ENCODE measurements at regions not wholly inside any gene's neighbourhood (a gene's known extent, or its start where the extent isn't known, plus 50 kb on each side); places are given as distances from the start of the nearest gene placed in this dataset.
"Not testable (repeated sequence)": the region's sequence is repeated elsewhere in the genome, so short reads cannot be mapped to it uniquely, and the experiment has no call there.

DNA sequence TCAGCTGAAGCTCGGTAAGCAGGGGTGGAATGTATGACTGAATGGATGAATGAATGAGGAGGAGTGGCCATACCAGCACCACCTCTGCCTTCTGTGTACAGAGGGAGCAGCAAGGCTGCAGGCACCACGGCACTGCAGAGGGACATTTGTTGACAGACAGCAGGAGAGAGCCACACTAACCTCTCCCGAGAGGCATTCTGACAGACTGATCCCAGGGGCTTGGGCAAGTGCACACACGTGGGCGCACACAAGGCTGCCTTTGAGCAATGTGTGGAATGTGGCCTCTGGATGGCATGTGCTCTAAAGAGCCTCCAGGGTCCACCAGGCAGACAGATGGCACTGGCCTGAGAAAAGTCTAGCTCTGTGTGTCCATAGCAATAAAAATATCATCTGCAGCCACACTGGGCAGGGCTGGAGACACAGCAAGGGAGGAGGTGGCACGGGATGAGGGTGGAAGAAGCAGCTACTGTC, 111.8 kb downstream of the ACTL7B start:
- H3K27ac ChIP-seq = no peak overlapping the region
- TF ChIP-seq, protein P1, sequence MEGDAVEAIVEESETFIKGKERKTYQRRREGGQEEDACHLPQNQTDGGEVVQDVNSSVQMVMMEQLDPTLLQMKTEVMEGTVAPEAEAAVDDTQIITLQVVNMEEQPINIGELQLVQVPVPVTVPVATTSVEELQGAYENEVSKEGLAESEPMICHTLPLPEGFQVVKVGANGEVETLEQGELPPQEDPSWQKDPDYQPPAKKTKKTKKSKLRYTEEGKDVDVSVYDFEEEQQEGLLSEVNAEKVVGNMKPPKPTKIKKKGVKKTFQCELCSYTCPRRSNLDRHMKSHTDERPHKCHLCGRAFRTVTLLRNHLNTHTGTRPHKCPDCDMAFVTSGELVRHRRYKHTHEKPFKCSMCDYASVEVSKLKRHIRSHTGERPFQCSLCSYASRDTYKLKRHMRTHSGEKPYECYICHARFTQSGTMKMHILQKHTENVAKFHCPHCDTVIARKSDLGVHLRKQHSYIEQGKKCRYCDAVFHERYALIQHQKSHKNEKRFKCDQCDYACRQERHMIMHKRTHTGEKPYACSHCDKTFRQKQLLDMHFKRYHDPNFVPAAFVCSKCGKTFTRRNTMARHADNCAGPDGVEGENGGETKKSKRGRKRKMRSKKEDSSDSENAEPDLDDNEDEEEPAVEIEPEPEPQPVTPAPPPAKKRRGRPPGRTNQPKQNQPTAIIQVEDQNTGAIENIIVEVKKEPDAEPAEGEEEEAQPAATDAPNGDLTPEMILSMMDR (conservative IDR thresholded peaks at IDR 0.05) = no peak

DNA sequence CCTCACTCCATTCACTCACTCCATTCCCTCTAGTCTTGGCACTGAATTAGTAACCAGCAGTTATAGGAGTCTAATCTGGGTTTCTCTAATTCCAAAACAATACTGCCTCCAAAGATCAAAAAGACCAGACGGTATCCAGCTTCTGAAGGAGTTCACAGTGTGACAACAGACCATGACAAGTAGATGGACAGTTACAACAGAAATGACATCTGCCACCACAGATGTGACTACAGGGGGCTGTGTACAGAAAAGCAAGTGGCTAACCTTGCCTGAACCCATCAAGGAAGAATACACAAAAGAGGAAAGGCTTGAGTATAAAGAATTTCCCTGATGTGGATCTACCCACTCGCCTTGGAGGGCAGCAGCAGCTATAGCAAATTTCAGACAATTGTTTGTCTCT, 112.4 kb downstream of the ACTL7B start:
- TF ChIP-seq, protein P1 (conservative IDR thresholded peaks at IDR 0.05) = no peak
- no peak overlapping the region for H3K27ac ChIP-seq

DNA sequence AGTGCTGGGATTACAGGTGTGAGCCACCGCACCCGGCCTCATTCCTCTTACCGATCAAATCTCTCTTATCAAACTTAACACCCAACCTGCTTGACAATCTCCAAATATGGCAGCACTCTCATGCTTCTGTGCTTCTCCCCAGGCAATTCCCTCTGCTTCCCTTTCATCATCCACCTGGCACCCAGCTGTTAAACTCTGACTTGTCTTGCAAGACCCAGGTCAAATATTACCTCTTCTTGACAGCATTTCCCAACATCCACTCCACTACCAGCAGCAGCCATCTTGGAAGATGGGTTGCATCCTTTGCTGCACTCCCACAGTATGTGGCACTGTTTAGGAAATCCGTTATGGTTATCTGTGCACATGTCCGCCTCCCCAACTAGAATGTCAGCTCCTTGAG, 113.6 kb downstream of the ACTL7B start:
- TF ChIP-seq, protein P1 (conservative IDR thresholded peaks at IDR 0.05) = no peak
- H3K27ac ChIP-seq = no peak overlapping the region

DNA sequence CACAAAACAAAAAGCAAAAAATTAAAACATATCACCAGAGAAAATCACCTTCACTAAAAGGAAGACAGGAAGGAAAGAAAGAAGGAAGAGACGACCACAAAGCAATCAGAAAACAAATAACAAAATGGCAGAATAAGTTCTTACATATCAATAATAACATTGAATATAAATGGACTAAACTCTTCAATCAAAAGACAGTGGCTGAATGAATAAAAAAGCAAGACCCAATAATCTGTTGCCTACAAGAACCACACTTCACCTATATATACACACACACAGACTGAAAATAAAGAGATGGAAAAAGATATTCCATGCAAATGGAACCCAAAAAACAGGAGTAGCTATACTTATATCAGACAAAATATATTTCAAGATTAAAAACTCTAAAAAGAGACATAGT, 124.5 kb downstream of the ACTL7B start:
- H3K27ac ChIP-seq = not testable (repeated sequence)

DNA sequence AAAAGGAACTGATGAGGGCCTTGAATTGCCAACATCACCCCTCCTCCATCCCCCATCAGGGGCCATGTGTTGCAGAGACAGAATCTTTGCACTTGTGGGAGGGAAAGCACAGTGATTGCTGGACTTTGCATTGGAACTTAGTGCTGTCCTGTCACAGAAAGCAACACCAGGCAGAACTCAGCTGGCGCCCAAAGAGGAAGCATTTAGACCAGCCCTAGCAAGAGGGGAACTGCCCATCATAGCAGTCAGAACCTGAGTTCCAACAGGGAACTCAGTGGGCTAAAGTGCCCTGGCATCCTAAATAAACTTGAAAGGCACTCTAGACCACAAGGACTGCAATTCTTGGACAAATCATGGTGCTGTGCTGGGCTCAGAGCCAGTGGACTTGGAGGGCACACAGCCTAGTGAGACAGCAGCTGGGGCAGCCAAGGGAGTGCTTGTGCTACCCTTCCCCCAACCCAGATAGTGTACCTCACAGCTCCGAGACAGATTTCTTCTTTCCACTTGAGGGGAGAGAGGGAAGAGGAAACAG, 128.1 kb downstream of the ACTL7B start:
- TF ChIP-seq, protein P1 (conservative IDR thresholded peaks at IDR 0.05) = no peak
- H3K27ac ChIP-seq = no peak overlapping the region

DNA sequence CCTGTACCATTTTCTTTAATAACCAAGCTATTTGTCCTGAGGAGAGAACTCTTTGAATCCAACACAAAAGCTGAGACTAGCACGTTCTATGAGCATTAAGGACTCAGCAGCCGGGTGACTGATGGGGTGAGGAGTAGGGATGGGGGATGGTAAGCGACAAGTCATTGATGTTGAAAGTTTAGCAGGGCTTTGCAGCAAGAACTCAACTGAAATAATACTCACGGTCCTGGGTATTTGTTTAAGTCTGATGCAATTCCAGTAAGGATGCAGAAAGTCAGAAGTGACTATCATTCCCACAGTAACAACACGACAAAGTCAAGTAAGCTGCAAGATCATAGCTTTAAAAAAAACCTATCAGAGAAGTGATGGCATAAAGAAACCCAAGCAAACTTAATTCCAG, 131.1 kb downstream of the ACTL7B start:
- TF ChIP-seq, protein P1 (conservative IDR thresholded peaks at IDR 0.05) = no peak
- H3K27ac ChIP-seq = no peak overlapping the region

DNA sequence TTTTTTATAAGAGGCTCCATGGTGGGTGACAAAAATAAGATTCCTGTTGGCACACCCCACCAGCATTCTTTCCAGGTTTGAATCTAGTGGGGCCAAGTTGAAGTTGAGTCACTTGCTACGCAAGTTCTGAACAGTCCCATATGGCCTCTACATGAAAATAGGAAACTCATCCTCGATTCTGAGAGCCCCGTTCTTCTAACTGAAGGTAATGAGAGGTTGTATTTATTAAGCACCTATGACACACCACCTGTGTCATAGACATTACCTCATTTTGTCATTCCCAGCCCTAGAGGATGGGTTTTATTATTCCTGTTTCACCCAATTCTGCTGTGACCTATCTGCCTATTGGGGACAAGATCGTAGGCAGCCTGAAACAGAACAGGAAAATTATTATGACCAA, 131.7 kb downstream of the ACTL7B start:
- no peak overlapping the region for H3K27ac ChIP-seq
- TF ChIP-seq, protein P1 (conservative IDR thresholded peaks at IDR 0.05) = no peak

DNA sequence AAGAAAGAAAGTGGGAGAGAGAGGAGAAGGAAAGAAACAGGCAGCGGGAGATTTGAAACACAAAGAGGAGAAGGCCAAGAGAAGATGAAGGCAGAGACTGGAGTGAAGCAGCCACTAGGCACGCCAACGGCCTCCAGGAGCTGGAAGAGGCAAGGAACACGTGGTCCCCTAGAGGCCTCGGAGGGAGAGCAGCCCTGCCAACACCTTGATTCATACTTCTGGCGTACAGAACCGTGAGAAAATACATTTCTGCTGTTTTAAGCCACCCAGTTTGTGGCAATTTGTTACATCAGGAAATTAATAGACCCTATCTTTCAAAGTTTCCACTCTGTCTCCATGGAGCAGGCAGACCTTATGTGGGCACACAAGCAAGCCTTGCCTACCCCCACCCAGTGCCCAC, 133.4 kb downstream of the ACTL7B start:
- TF ChIP-seq, protein P1 (conservative IDR thresholded peaks at IDR 0.05) = no peak
- no peak overlapping the region for H3K27ac ChIP-seq
